HCT116 (cell line): ENCODE measurements at regions not wholly inside any gene's neighbourhood (a gene's known extent, or its start where the extent isn't known, plus 50 kb on each side); places are given as distances from the start of the nearest gene placed in this dataset.

Experiments used
- ATAC-seq: fragments of 200-7000 bp; cut with Tn5 transposase; 2 replicates; pipeline ENCODE4 v1.9.1; 2020; ENCODE audit warnings: mild to moderate bottlenecking, moderate library complexity
- BruUV-seq: library from RNA; stranded (reverse); fragments of 400-500 nt; replicated peaks from 2 replicates; lab custom pipeline; 2021; lab: Mats Ljungman, UMichigan
- CTCF ChIA-PET: fragments of 300-600 bp; sonication (Branson Sonifier 250); formaldehyde crosslinking; loops from one replicate; lab custom pipeline; 2021; ENCODE audit warnings: antibody characterized with exemption; lab: Charles Lee
- POLR2A ChIA-PET: fragments of 300-600, 350-600 bp; sonication (Branson Sonifier 250); formaldehyde crosslinking; loops from one replicate; lab custom pipeline; 2021; ENCODE audit warnings: antibody characterized with exemption; lab: Charles Lee
- RAD21 ChIA-PET, 2 experiments: fragments of 300-600 bp; sonication (Branson Sonifier 250); formaldehyde crosslinking; loops; one replicate each; lab custom pipeline; 2023; ENCODE audit warnings: low total read pairs in 2 of 2; ENCODE audit not compliant: uncharacterized antibody in 2 of 2, unreplicated experiment in 2 of 2, low non-redundant PET in 1 of 2; lab: Charles Lee
- DNase-seq: peaks from one replicate; pipeline ENCODE4 v3.0.0-alpha.2; 2010; ENCODE audit warnings: low read depth, low spot score
- H2AFZ ChIP-seq: fragments of 200-600 bp; shearing (Covaris generic), sonication (generic); 2 replicates; pipeline ENCODE4 v1.6.1; 2017; ENCODE audit warnings: low read depth, mixed run types, mixed read lengths, antibody characterized with exemption, low read length; ENCODE audit not compliant: poor library complexity, severe bottlenecking
- H3K27ac ChIP-seq: 2 replicates; pipeline ENCODE4 v1.5.1; 2012; ENCODE audit warnings: low read depth, low read length
- H3K27me3 ChIP-seq: fragments of 200-600 bp; sonication (generic); 2 replicates; pipeline ENCODE4 v1.6.1; 2016; ENCODE audit warnings: mixed run types, low read length, mixed read lengths; ENCODE audit not compliant: insufficient read depth
- H3K36me3 ChIP-seq, 2 experiments: fragments of 200-500 bp in 1 of 2; fragments of 200-600 bp in 1 of 2; sonication (Bioruptor generic) in 1 of 2; sonication (generic) in 1 of 2; 2 replicates each; pipeline versions ENCODE4 v1.5.1 to v1.6.1; 2014 to 2016; ENCODE audit warnings: low read length in 2 of 2, inconsistent platforms in 1 of 2, mixed read lengths in 1 of 2, mixed run types in 1 of 2; ENCODE audit not compliant: insufficient read depth in 2 of 2, control insufficient read depth in 1 of 2
- H3K4me1 ChIP-seq, 2 experiments: fragments of 200-600 bp in 1 of 2; sonication (generic) in 1 of 2; 2 replicates each; pipeline versions ENCODE4 v1.5.1 to v1.6.1; 2012 to 2017; ENCODE audit warnings: low read length in 2 of 2, inconsistent platforms in 1 of 2, mild to moderate bottlenecking in 1 of 2, mixed read lengths in 1 of 2, mixed run types in 1 of 2, moderate library complexity in 1 of 2; ENCODE audit not compliant: insufficient read depth in 2 of 2, control insufficient read depth in 1 of 2
- H3K4me2 ChIP-seq: fragments of 200-600 bp; sonication (generic); 2 replicates; pipeline ENCODE4 v1.6.1; 2017; ENCODE audit warnings: mixed run types, low read length, mixed read lengths
- H3K4me3 ChIP-seq, 2 experiments: fragments of 200-600 bp in 1 of 2; sonication (generic) in 1 of 2; replicated peaks in 1 of 2; 2 replicates each; pipeline ENCODE4 v1.5.1; 2011 to 2016; ENCODE audit warnings: low read length in 2 of 2, control low read depth in 1 of 2, low read depth in 1 of 2, mild to moderate bottlenecking in 1 of 2, mixed read lengths in 1 of 2, mixed run types in 1 of 2
- H3K79me2 ChIP-seq: fragments of 200-600 bp; sonication (generic); 2 replicates; pipeline ENCODE4 v1.6.1; 2017; ENCODE audit warnings: mild to moderate bottlenecking, mixed run types, low read length, moderate library complexity, mixed read lengths; ENCODE audit not compliant: insufficient read depth
- H3K9ac ChIP-seq: fragments of 200-600 bp; sonication (generic); 2 replicates; pipeline ENCODE4 v1.6.1; 2016; ENCODE audit warnings: low read length, mixed read lengths
- H3K9me2 ChIP-seq: fragments of 200-600 bp; sonication (generic), shearing (Covaris generic); 2 replicates; pipeline ENCODE4 v1.6.1; 2017; ENCODE audit warnings: mixed run types, mild to moderate bottlenecking, moderate library complexity; ENCODE audit not compliant: insufficient read depth
- H3K9me3 ChIP-seq, 2 experiments: fragments of 200-500 bp in 1 of 2; fragments of 200-600 bp in 1 of 2; sonication (Bioruptor generic) in 1 of 2; sonication (generic) in 1 of 2; 2 replicates each; pipeline ENCODE4 v1.6.1; 2014 to 2017; ENCODE audit warnings: low read length in 2 of 2, mixed read lengths in 2 of 2, inconsistent platforms in 1 of 2, low read depth in 1 of 2, mild to moderate bottlenecking in 1 of 2, mixed run types in 1 of 2, moderate library complexity in 1 of 2; ENCODE audit not compliant: control insufficient read depth in 1 of 2, insufficient read depth in 1 of 2
- H4K20me1 ChIP-seq: fragments of 200-600 bp; sonication (generic), shearing (Covaris generic); 2 replicates; pipeline ENCODE4 v1.6.1; 2017; ENCODE audit warnings: mixed run types, mild to moderate bottlenecking, moderate library complexity; ENCODE audit not compliant: insufficient read depth
- ATF3 ChIP-seq: IDR thresholded peaks from 2 replicates; pipeline ENCODE4 v1.6.1; 2012
- CBX3 ChIP-seq: IDR thresholded peaks from 2 replicates; pipeline ENCODE4 v1.6.1; 2012; ENCODE audit warnings: low read depth
- EGR1 ChIP-seq: IDR thresholded peaks from 2 replicates; pipeline ENCODE4 v1.6.1; 2012; ENCODE audit warnings: low read depth
- ELF1 ChIP-seq: IDR thresholded peaks from 2 replicates; pipeline ENCODE4 v1.6.1; 2012; ENCODE audit warnings: low read depth, borderline replicate concordance
- EZH2 ChIP-seq: fragments of 200-600 bp; sonication (generic); IDR thresholded peaks from 2 replicates; pipeline ENCODE4 v1.6.1; 2017; ENCODE audit warnings: antibody characterized with exemption, mixed run types
- EZH2phosphoT487 ChIP-seq: fragments of 200-600 bp; IDR thresholded peaks from 2 replicates; pipeline ENCODE4 v1.6.1; 2018; ENCODE audit warnings: antibody characterized with exemption, borderline replicate concordance
- FOSL1 ChIP-seq: IDR thresholded peaks from 2 replicates; pipeline ENCODE4 v1.6.1; 2012; ENCODE audit warnings: low read depth
- JUND ChIP-seq: IDR thresholded peaks from 2 replicates; pipeline ENCODE4 v1.6.1; 2012
- POLR2A ChIP-seq: IDR thresholded peaks from 2 replicates; pipeline ENCODE4 v1.7.0; 2011; ENCODE audit warnings: borderline replicate concordance; ENCODE audit not compliant: insufficient read depth, insufficient read length; ENCODE audit errors: extremely low read depth
- POLR2AphosphoS5 ChIP-seq: IDR thresholded peaks from 2 replicates; pipeline ENCODE4 v1.6.1; 2011; ENCODE audit warnings: mild to moderate bottlenecking, low read depth, low read length, moderate library complexity
- RAD21 ChIP-seq: IDR thresholded peaks from 2 replicates; pipeline ENCODE4 v1.6.1; 2012; ENCODE audit warnings: low read depth, mild to moderate bottlenecking
- SIN3A ChIP-seq: IDR thresholded peaks from 2 replicates; pipeline ENCODE4 v1.6.1; 2012; ENCODE audit warnings: low read depth
- SP1 ChIP-seq: IDR thresholded peaks from 2 replicates; pipeline ENCODE4 v1.6.1; 2012; ENCODE audit warnings: low read depth
- SRF ChIP-seq: IDR thresholded peaks from 2 replicates; pipeline ENCODE4 v1.6.1; 2012; ENCODE audit warnings: low read depth
- TCF7L2 ChIP-seq: IDR thresholded peaks from 2 replicates; pipeline ENCODE4 v1.7.0; 2011; ENCODE audit warnings: borderline replicate concordance, inconsistent platforms; ENCODE audit not compliant: insufficient read depth, insufficient read length; ENCODE audit errors: extremely low read depth
- YY1 ChIP-seq: IDR thresholded peaks from 2 replicates; pipeline ENCODE4 v1.6.1; 2011; ENCODE audit warnings: low read length, low read depth, moderate library complexity, mild to moderate bottlenecking; ENCODE audit not compliant: insufficient replicate concordance; ENCODE audit errors: extremely low read depth
- ZBTB33 ChIP-seq: IDR thresholded peaks from 2 replicates; pipeline ENCODE4 v1.6.1; 2011; ENCODE audit warnings: mild to moderate bottlenecking, low read length, moderate library complexity; ENCODE audit not compliant: insufficient replicate concordance; ENCODE audit errors: extremely low read depth
- ZFX ChIP-seq: fragments of 450-650 bp; IDR thresholded peaks from 2 replicates; pipeline ENCODE4 v1.6.1; 2017
- intact Hi-C: fragments of 100-400 bp; cut with micrococcal nuclease; formaldehyde crosslinking; loops from 2 replicates; pipeline ENCODE4 v1.10.0; 2022
- TF ChIP-seq, protein P1 (sequence below): IDR thresholded peaks from 2 replicates; pipeline ENCODE4 v1.6.1; 2012

GRCh38 chr5:145340099-145340498, 495.0 kb downstream of the PRELID2 start:
- H3K4me1 ChIP-seq = peaks cover 0 to 7% of the 10 kb centered on the region in 2 experiments; a peak in 2 of 4 replicates

GRCh38 chr5:145324767-145325479, 510.2 kb downstream of the PRELID2 start:
- Histone ChIP-seq H3K36me3 (no peaks in the 10 kb centered on the region), H3K4me2 (no peak overlapping the region), H3K79me2 (no peaks in the 10 kb centered on the region), H3K9me3 (no peaks in the 10 kb centered on the region), H3K9me2 (no peaks in the 10 kb centered on the region), H3K4me3 (no peak overlapping the region), H4K20me1 (no peaks in the 10 kb centered on the region), H2AFZ (no peak overlapping the region), H3K27me3 (no peaks in the 10 kb centered on the region), H3K27ac (no peak overlapping the region), H3K4me1 (no peaks in the 10 kb centered on the region), H3K9ac (no peak overlapping the region)
- ChIA-PET POLR2A (no interaction called here), CTCF (no interaction called here), RAD21 (no interaction called here)
- ATAC-seq (no peak), DNase-seq (no peak)
- BruUV-seq = no TSS peak
- intact Hi-C loops = no loop called here
- TF ChIP-seq POLR2A (no peak), SP1 (no peak), JUND (no peak), EZH2 (no peak), TCF7L2 (no peak), EZH2phosphoT487 (no peak), ZFX (no peak), SIN3A (no peak), RAD21 (no peak), ELF1 (no peak), POLR2AphosphoS5 (no peak), EGR1 (no peak), SRF (no peak), ZBTB33 (no peak), FOSL1 (no peak), YY1 (no peak)
- TF ChIP-seq, protein P1, sequence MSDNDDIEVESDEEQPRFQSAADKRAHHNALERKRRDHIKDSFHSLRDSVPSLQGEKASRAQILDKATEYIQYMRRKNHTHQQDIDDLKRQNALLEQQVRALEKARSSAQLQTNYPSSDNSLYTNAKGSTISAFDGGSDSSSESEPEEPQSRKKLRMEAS = no peak

More at GRCh38 chr5:145340099-145340498, 495.0 kb downstream of the PRELID2 start:
- ChIA-PET RAD21 (no interaction called here), POLR2A (no interaction called here), CTCF (no interaction called here)
- DNase-seq (no peak), ATAC-seq (no peak)
- H3K9ac ChIP-seq = no peak overlapping the region
- H3K27ac ChIP-seq = no peak overlapping the region
- no peaks in the 10 kb centered on the region for H3K9me2 ChIP-seq
- TF ChIP-seq SRF = no peak
- no peak for TF ChIP-seq RAD21
- no peak for TF ChIP-seq EZH2
- no peak for TF ChIP-seq EGR1
- TF ChIP-seq ATF3 = no peak
- no peak for TF ChIP-seq CBX3
- H3K4me2 ChIP-seq = no peak overlapping the region
- no peaks in the 10 kb centered on the region for H3K9me3 ChIP-seq
- H3K27me3 ChIP-seq = no peaks in the 10 kb centered on the region
- no peak overlapping the region for H2AFZ ChIP-seq
- no peaks in the 10 kb centered on the region for H3K36me3 ChIP-seq
- no peaks in the 10 kb centered on the region for H3K79me2 ChIP-seq
- intact Hi-C loops = loop anchor here (10.0 kb wide), 1 partner anchor 715 kb away; no protein-coding TSS in a partner anchor
- H4K20me1 ChIP-seq = no peaks in the 10 kb centered on the region
- no peak overlapping the region for H3K4me3 ChIP-seq
- BruUV-seq = no TSS peak
